HG02981 (cell line): ENCODE measurements at regions not wholly inside any gene's neighbourhood (a gene's known extent, or its start where the extent isn't known, plus 50 kb on each side); places are given as distances from the start of the nearest gene placed in this dataset.
"Not testable (repeated sequence)": the region's sequence is repeated elsewhere in the genome, so short reads cannot be mapped to it uniquely, and the experiment has no call there.

Experiments used
- ATAC-seq: cut with Tn5 transposase; IDR thresholded peaks from one replicate; pipeline ENCODE4 v1.9.1; 2021; ENCODE audit warnings: mild to moderate bottlenecking, moderate library complexity; ENCODE audit not compliant: unreplicated experiment

- no peak for ATAC-seq
Observed at GRCh38 chr4:124070688-124071484, 641.6 kb downstream of the ANKRD50 start.

GRCh38 chr4:124075276-124075675 lies 637.3 kb downstream of the ANKRD50 start:
- ATAC-seq, result not testable (repeated sequence)

DNA sequence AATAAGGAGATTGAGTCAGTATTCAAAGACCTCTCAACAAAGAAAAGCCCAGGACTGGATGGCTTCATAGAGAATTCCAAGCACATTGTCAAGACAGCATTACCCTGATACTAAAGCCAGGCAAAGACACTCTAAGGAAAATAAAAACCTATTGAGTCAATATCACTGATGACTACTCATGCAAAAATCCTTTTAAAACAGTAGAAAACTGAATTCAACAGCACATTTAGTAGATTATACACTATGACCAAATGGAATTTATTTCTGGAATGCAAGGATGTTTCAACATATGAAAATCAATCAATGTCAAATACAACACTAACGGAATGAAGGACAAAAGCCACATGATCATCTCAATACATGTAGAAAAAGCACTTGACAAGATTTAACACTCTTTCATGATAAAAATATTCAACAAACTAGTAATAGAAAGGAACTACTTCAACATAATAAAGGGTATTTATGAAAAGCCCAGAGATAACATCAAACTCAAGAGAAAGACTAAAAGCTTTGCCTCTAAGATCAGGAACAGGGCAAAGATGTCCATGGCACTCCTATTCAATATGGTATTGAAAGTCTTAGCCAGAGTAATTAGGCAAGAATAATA lies 633.3 kb downstream of the ANKRD50 start:
- no peak for ATAC-seq

GRCh38 chr4:124083711-124084110 lies 628.8 kb downstream of the ANKRD50 start:
- ATAC-seq, result no peak

GRCh38 chr4:124085561-124086180 lies 626.9 kb downstream of the ANKRD50 start:
- ATAC-seq, result no peak

GRCh38 chr4:124090021-124090420 lies 622.5 kb downstream of the ANKRD50 start:
- no peak for ATAC-seq

- no peak for ATAC-seq
Observed at GRCh38 chr4:124092101-124092500, 620.4 kb downstream of the ANKRD50 start.

- no peak for ATAC-seq
Observed at GRCh38 chr4:124092541-124092984, 620.0 kb downstream of the ANKRD50 start.

- ATAC-seq, result no peak
Observed at GRCh38 chr4:124095621-124096020, 616.9 kb downstream of the ANKRD50 start.

DNA sequence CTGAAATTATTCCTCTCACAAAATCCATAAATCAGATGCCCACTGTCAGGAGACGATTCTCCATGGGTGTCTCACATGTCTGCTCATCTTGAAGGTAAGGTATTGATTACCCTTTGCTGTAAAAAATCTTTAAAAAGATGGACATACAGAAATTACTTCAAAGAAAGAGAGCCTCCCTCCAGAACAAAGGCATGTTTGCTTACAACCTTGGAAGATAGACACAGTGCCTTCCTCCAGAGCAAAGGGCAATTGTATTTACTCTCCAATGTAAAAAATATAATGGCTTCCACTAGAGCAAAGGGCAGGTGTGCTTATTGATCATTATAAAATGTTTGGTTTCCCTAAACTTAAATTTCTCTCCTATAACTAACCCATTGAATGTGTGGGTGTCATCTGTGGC lies 616.2 kb downstream of the ANKRD50 start:
- ATAC-seq, result no peak

DNA sequence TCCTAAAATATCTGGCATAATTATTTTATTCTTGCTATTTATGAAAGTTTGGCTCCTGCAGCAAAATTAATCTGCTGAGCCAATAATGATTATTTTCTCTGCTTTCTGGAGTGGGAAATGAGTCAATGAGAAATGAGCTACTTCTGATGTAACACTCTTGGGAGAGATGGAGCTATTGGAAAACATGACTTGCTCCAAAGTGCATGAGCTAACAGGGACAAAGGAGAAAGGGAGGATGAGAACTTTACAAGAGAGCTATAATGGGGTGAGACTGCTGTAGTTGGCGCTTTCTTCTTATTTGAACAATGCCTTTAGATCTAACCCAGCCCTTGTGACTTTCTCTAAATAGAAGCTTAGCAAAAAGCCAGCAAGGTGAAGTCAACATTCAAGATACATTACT lies 615.1 kb downstream of the ANKRD50 start:
- ATAC-seq, result no peak

DNA sequence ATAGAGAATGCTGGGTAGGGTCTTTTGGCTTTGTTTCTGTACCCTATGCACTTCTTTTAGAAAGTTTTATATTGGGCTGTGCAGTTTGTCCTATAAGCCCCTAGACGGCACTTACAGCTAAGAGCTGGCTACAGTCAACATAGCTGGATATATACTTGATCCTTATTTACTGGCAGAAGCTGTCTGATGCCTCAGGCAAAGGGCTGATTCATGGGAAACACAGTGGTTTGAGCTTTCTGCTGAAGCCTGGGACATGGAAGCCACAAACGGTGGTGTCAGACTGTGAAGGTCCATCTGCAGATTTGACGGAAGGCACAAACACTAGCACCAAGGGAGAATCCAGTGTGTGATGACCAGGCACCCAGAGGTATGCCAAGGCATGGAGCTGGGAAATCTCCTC lies 608.4 kb downstream of the ANKRD50 start:
- no peak for ATAC-seq

- no peak for ATAC-seq
Observed at GRCh38 chr4:124104628-124105027, 607.9 kb downstream of the ANKRD50 start.

DNA sequence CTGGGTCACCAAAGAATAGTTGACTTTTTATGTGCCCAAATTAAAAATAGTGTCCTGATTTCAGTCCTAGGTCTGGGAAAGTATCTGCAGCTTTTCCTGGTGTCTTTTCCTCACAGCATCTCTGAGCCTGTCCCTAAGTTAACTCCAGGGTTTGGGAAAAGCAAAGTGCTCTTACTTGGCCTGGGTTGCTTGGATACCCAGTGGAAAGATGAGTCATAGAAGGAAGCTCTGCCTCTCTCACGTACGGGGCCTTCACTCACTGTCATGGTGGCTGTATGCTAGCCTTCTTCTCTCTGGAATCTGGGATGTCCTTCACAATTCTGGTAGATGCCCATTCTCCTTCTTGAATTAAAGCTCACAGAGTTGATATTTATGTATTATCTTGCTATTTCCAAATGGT lies 607.3 kb downstream of the ANKRD50 start:
- no peak for ATAC-seq

DNA sequence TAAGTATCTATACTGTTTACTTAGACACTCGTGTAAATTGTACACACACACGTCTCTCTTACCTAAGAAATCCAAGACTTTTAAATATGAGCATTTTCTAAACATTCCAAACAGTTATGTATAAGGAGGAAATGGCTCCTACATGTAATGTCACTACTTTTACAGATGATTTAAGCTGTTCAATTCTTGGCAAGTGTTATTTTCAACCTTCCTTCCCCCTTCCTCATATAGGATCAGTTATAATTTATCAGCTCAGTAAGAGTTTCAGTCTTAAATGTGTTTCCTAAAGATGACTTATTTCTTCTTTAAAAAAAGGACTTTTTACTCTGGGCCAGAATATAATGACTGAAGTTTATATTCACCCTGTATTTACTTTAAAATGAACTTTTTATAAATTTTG lies 601.1 kb downstream of the ANKRD50 start:
- ATAC-seq, result no peak

GRCh38 chr4:124111922-124112321 lies 600.6 kb downstream of the ANKRD50 start:
- ATAC-seq, result no peak

DNA sequence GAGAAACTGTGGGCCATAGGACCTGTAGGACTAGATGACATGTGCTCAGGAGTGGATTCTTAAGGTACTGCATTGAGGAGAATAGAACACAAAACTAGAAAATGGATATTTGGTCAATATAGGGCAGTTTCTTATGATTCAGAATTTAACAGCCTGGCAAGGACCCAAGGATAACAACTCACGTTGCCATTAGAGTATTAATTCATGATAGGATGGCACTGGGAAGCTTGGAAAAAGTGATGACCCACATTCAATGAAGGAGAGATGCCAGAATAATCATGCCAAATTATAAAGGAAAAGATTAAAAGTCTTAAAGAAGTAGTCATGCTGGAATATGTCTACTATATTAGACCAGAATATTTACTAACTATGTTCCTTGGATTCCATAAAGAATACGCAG lies 594.5 kb downstream of the ANKRD50 start:
- ATAC-seq, result no peak

GRCh38 chr4:124121461-124121971 lies 591.0 kb downstream of the ANKRD50 start:
- ATAC-seq, result no peak

DNA sequence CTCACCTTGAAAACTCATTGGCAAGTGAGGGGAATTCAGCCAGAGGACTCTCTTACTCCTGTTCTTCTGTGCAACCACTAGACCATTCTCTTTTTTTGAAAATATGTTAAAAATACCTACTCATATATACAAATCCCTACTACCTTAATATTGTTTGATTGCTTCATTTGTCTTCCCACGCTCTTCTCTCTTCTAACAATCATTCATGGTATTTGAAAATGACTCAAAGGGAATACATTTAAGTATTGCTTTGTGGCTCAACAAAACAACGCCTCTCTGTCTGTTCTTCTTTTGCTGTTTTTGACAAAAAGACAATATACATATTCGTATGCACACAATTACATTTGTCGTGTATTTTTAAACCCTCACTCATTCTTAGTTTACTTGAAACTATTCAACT lies 589.4 kb downstream of the ANKRD50 start:
- ATAC-seq, result no peak

DNA sequence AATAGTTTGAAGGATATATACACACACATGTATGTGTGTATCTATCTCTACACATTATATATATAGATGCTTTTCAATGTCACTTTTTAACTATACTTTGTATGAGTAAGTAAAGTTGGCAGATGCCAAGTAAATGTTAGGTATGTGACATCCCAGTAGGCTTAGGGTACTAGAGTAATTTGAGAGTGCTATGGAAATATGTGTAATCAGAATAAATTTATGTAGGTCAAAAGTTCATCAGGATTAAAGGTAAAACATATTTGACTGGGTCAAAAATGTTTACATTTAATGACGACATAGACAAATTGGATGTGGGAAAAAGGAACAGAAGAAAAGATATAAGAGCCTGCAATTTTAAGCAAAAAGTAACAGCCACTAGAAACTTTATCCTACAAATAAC lies 588.8 kb downstream of the ANKRD50 start:
- no peak for ATAC-seq

- ATAC-seq, result not testable (repeated sequence)
Observed at GRCh38 chr4:124131324-124131723, 581.2 kb downstream of the ANKRD50 start.

GRCh38 chr4:124132161-124132560 lies 580.4 kb downstream of the ANKRD50 start:
- ATAC-seq, result no peak
